ENCODE measurements at regions not wholly inside any gene's neighbourhood (a gene's known extent, or its start where the extent isn't known, plus 50 kb on each side); places are given as distances from the start of the nearest gene placed in this dataset.
"Not testable (repeated sequence)": the region's sequence is repeated elsewhere in the genome, so short reads cannot be mapped to it uniquely, and the experiment has no call there.

DNA sequence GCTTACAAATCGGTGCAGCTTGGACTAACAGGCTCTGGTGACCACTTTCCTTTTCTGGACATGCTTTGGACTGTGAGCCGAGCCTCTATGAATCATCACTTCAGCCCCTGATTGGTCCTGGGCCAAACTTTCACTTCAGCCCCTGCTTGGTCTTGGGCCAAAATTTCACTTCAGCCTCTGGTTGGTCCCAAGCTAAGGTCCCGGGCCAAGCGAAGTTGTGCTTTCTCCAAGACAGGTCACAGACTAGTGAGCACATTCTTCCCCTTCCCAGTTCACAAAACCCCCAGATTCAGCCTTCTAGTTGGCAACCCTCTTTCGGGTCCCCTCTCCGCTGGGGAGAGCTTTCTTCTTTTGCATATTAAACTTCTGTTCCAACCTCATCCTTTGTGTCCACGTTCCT, 171.0 kb upstream of the ZNG1E start:
- TF ChIP-seq, protein P1, sequence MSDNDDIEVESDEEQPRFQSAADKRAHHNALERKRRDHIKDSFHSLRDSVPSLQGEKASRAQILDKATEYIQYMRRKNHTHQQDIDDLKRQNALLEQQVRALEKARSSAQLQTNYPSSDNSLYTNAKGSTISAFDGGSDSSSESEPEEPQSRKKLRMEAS (IDR thresholded peaks at IDR 0.05; ENCODE audit: low read depth, low read length): not testable (repeated sequence)
- not testable (repeated sequence) for TF ChIP-seq CTCF (IDR thresholded peaks at IDR 0.05; ENCODE audit: low read depth, low read length)

Measured in NB4 (cell line).